NCI-H526 (cell line): ENCODE measurements at regions not wholly inside any gene's neighbourhood (a gene's known extent, or its start where the extent isn't known, plus 50 kb on each side); places are given as distances from the start of the nearest gene placed in this dataset.

Experiments
- DNase-seq, 2 experiments: peaks; one replicate each; lab custom pipeline; 2025; lab: John Stamatoyannopoulos, UW

- no peak for DNase-seq
These were observed 763.4 kb upstream of the GRM7 start for GRCh38 chr3:6097556-6097955.

DNA sequence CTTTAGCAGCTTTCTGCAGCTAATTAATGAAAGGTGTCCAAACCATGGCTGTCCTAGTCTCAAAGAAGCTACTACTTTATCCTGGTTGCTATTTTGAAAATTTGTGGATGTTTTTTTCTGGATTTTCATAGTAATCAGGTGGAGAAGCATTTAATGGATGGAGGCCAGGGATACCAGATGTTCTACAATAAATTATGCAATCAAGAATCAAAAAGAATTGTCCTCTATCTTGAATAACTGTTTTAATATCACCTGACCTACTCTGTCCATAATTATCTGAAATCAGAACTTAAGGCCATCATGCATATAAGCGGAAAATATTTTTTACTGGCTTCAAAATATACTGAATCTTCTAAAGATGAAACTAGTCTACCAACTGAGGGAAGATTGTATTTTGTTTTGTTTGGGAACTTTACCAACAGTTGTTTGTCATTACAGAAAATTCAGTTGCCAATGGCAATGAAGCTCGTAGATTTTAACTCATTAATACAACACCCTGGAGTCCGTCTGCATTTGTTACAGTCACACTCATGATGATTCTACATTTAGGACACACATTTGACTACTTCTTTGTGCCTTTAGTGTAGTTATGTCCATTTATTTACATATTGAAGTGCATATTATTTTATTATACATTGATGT is 762.3 kb upstream of the GRM7 start:
- DNase-seq = no peak

DNA sequence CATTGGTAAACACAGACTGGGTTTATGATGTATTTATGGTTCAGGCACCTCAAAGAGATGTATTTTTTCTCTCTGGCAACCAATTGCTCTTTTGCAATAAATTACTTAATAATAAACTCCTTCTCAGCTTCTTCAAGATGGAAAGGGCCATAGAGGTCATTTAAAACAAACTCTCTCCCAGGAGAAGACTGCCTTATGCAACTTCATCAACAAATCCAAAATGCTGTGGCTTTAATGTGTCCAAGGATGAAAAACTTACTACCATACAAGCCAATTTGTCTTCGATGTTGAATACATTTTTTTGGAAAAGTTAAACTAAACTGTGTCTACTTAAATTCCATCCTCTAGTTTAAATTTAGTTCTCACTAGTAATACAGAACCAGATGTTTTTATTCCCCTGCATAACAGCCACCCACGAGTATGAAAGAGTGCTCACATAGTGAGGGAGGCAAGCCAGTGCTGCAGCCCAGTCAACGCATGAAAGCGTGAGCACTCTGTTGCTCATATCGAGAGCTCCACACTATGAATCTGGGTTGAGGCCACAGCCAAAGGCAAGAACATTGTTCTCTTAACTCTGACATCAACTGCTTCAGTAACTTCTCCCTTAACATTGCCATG is 761.3 kb upstream of the GRM7 start:
- DNase-seq = no peak

DNA sequence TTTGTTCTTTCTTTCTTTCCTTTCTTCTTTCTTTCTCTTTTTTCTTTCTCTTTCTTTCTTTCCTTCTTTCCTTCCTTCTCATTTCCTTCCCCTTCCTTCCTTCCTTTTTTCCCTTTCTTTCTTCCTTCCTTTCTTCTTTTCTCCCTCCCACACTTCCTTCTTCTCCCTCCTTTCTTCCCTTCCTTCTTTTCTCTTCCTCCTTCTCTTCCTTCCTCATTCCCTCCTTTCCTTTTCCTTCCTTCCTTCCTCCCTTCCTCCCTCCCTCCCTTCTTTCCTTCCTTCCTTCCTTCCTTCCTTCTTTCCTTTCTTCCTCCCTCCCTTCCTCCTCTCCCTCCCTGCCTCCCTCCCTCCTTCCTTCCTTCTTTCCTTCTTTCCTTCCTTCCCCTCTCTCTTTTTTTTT is 755.7 kb upstream of the GRM7 start:
- no peak for DNase-seq

- no peak for DNase-seq
These were observed 752.0 kb upstream of the GRM7 start for GRCh38 chr3:6108957-6109356.

GRCh38 chr3:6110451-6110850 is 750.5 kb upstream of the GRM7 start:
- DNase-seq = no peak

DNA sequence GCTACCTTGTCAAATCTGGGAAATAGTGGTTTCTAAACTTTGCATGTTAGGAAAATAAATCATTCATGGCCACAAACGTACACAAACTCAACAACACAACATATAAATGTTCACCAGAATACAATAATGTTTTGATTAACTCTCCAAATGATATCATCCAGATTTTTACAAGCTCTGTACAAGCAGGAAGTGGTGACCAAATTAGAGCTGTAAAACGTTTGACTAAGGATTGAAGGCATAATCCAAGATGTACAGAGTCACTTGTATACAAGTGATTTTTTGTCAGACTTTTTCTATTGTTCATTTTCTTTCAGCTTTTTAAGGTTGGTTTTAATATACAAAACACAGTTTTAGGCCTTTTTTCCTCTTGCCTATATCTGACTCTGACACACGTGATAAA is 748.4 kb upstream of the GRM7 start:
- no peak for DNase-seq

- no peak for DNase-seq
These were observed 747.6 kb upstream of the GRM7 start for GRCh38 chr3:6113338-6113737.

DNA sequence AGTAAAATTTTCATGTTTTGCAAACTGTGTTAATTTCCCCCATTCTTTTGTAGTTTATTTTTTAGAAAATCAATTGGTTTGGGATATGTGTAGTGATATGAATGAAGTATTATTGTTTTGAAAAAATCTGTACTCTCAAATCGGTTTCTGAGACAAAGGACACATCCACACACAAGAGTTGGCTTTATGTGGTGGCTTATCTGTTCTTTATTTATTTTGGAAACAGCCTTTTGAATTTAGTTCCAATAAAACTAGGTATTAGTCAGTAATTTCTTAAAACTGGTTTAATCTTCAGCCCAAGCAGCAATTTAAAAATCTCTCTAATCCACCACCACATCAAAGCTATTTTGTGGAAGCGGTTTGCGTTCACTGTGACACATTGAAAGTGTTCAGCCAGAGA is 741.5 kb upstream of the GRM7 start:
- DNase-seq = no peak

DNA sequence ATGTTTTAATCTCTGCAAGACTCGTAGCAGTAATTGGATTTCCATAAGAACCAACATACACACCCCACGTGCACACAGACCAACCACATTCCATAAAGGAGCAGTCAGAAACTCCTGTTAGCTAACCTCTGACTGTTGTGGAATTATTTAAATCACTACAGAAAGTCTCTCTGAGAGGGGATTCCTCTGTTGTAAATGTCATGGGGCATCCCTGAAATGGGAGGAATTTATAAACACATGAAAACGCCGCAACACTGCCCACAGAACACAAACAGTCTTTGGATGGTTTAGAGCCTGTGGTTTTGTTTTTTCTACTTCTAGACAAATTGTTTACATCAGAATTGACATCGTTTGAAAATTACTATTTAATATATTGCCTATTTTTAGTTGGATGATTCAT is 740.1 kb upstream of the GRM7 start:
- no peak for DNase-seq

- DNase-seq = no peak
These were observed 736.0 kb upstream of the GRM7 start for GRCh38 chr3:6124875-6125274.

DNA sequence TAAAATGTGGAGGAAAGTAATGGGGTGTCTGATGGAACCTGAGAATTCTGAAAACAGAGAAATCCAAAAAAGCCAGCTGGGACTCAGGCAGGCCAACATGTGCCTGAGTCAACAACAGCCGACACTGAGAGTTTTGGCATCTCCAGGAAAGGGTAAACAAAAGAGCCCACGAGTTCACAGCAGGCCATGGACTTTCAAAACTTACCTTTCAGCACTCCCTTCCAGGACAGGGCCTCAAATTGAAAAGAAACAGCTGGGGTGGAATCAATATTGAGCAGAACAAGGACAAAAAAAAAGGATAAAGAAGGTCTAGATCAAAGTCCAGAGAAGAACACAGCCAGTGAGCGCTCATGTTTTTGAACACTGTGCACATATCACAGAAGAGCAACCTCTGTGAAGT is 735.4 kb upstream of the GRM7 start:
- DNase-seq = no peak

DNA sequence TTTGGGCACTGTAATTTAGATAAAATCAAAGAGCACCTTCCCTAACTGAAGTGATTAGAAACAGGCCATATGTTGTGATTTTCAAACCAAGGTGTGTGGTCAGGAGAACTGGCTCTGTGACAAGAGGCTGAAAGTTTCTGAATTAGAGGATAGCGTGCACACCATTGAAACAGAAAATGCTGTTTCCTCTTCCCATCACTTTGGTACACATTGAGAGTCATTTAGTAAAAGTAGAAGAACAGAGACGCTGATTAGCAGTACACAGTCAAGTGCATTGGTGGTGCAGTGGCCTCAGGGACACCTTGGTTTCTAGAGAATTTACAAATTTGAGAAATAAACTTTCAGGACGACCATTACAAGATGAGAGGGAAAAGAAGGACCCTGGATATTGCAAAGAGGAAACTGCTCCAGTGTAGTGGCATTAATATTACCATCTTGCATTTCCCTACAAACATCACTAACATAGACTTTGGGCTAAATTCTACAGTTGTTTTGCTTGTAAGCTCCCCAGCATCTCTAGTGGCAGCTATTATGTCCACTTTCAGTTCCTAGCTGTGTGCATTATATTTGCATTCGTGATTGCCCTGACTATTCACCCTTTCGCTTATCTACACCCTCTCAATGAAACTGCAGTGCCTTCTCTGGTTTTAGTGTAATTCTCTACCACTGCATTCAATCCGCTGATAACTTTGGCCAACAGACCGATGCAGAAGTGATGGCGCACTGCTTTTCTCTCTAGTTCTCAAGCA is 728.1 kb upstream of the GRM7 start:
- peak in 1 of 2 experiments; percentile 1 for DNase-seq

DNA sequence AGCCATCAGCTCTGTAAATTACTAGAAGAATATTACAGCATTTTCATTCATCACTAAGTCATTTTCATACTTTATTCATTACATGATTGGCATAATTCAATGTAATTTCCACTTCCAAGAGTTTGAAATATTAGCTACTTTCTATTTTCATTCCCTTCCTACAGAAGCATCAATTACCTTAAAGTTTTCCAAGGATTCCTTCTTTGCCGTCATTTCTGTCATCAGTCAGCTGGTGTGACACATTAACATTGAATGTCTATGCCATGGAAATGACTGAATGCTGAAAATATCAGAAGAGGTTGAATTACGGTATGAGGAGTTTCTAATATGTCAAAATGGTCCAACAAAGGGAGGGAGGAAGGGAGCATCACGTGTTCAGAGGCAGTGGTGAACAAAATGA is 718.2 kb upstream of the GRM7 start:
- no peak for DNase-seq

DNA sequence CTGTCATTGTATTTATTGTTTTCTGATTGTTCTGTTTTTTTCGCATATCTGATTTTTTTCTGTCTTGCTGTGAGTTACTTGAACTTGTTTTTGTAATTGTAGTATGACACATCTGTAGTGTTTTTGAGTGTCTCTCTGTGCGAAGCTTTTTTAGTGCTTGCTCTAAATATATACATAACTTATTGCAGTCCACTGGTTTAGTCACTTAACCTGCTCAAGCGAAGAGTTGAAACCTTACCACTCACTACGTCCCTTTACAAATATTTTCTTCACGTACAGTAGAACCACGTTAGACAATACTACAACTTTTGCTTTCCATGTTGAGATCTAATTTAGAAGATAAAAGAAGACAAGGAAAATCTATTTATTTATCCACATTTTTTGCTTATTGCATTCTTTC is 713.0 kb upstream of the GRM7 start:
- DNase-seq = no peak

DNA sequence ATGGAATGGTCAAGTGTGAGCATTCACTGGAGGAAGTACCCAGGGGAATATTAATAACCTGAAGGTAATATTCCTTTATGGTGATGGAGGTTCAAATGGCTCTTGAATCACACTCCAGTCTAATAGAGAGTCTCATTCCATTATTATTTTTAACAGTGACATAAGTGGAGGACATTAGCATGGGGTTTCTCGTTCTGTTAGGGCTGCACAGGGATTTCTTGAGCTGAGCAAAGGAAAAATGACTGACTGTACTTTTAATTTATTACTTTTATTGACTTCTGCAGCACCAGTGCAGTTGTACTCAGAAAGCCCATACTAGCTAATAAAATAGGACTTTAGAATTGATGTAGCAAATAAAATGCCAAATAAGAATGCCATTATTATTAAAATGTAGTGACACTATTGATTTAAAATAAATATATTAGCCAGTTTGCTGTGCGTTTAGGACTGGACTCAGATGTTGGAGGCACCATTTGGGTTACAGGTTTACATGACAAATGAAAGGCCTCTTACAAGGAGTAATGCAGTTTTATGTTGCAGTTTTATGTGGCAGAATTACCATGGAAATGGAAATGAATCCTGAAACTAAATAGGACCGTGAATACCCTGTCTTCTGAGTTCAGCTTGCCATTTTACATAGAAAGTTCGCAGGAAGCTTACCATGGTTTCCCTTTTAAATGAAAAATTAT is 705.1 kb upstream of the GRM7 start:
- no peak for DNase-seq

DNA sequence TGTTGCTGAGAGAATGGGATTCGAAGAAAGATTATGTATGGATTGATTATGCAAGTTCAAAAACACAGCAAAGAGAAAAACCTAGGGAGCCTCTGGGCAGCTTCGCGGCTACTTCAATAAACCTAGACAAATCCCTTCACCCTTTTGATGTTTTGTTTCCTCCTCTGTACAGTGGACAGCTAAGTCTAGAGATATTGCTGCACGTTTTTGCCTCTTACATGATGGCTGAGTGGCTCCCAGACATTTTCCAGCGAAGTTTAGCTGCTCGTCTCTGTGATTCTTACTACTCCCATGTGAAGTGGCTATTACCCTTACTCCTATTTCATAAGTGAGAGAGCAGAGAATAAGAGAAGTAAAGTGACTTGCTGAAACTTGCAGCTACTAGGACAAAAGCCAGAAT is 695.0 kb upstream of the GRM7 start:
- no peak for DNase-seq

DNA sequence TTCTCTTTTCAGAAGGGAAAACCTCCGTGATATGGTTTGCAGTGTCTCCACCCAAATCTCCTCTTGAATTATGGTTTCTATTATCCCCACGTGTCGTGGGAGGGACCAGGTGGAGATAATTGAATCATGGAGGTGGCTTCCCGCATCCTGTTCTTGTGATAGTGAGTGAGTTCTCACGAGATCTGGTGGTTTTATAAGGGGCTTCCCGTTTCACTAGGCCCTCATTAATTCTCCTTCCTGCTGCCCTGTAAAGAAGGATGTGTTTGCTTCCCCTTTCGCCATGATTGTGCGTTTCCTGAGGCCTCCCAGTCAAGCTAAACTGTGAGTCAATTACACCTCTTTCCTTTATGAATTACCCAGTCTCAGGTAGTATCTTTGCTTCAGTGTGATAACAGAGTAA is 692.7 kb upstream of the GRM7 start:
- DNase-seq = no peak

DNA sequence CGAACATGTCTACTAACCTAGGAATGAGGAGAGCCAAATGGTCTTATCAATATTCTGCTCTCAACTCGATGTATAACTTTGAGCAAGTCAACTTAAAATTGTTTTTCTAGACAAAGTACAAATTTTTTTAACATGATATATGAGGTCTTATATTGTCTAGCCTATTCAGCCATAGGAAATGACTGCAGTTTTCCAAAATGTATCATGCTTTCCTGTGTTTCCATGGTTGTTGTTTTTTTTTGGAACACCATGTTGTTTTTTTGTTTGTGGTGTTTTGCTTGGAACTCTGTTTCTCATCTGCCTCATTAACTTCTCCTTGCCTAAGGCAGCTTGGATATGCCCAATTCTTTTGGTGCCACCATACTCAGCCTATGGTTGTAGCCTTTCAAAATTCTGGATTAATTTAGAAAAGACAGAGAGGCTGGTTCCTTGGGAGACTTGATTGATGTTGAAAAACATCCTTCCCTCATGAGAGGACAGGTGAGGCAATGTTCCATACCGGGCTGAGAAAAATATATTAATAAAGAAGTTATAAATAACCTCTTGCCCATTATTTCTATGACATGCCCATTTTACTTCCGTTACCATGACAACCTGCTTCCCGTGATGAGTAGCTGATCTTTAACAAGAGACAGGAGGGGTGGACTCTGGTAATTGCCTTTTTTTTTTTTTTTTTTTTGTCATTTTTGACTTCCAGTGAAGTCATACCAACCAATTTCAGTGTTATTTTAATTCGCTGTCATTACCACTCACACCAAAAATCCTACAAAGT is 687.9 kb upstream of the GRM7 start:
- DNase-seq = no peak

- DNase-seq = no peak
These were observed 683.5 kb upstream of the GRM7 start for GRCh38 chr3:6177417-6177816.

DNA sequence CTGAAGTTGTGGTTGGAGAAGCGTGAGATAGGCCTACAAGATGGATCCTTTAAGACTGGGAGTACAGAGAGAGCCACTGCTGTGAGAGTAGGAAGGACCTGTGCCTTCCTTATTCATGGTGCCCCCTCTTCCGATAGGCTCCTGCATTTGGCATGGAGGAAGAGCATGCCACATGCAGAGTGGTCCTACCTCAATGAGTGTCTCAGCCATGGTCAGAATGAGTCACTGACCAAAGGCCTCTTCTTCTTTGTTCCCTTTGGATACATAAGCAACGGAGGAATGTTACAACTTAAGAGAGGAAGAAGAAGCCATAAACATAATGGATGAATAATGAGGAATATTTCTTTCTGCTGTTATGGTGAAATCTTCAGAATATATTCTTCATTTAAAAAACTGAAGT is 681.2 kb upstream of the GRM7 start:
- DNase-seq = no peak

DNA sequence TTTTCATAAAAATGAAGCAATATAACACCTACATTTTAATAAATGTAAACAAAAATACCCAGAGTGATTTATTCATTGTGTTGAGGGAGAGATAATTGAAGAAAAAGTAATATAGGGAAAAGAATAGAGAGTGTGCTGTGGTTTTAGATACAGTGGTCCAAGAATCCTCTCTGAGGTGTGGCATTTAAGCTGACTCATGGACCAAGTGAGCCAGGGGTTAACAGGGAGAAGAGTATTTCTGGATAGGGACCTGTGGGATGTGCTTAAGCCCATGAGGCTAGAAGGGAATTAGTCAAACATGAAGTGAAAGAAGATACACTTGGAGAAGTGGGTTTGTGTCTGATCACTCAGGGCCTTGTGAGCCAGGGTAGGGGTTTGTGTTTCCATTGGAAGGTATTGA is 680.7 kb upstream of the GRM7 start:
- no peak for DNase-seq
